ENCODE measurements at regions not wholly inside any gene's neighbourhood (a gene's known extent, or its start where the extent isn't known, plus 50 kb on each side); places are given as distances from the start of the nearest gene placed in this dataset.
A peak's percentile ranks its signal among the peaks of the same experiment; 100 is the strongest.
"Not testable (repeated sequence)": the region's sequence is repeated elsewhere in the genome, so short reads cannot be mapped to it uniquely, and the experiment has no call there.

DNA sequence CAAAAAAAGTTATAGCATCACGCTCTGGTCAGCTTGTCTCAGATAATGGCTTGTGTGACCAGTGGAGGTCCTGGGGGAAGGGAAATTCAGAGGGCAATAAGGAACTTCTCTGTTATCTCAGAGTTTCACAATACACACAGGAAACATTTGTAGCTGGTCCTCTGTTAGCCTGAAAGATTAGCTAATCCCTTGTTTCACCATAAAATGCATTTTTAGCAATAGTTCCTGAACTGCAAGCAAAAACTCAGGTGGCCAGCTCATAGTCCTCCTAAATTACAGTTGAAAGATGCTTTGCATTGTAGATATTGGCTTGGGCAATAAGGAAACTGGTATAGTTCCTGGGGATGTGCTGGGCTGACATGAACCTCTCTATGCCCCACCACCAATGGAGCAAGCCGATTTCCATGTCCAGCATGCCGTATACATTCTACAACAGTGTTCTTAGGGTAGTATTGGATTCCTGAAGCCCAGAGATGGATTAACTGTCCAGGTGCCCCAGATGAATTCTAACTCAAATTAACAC lies 141.5 kb upstream of the TBL1XR1 start:
- no peak for DNase-seq (ENCODE audit: low spot score)

DNA sequence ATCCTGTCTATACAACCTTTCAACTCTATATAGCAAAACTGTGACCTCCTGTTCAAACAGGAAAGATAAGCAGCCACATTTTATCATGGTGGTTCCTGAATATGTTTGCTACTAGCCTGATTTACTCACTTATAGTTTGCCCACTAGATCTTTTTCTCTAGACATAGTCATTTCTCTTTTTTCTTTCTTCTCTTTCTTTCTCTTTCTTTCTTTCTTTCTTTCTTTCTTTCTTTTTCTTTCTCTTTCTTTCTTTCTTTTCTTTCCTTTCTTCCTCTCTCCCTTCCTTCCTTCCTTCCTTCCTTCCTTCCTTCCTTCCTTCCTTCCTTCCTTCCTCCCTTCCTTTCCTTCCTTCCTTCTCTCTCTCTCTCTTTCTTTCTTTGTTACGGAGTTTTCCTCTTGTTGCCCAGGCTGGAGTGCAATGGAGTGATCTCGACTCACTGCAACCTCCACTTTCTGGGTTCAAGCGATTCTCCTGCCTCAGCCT lies 142.0 kb upstream of the TBL1XR1 start:
- DNase-seq (ENCODE audit: low spot score), result not testable (repeated sequence)

DNA sequence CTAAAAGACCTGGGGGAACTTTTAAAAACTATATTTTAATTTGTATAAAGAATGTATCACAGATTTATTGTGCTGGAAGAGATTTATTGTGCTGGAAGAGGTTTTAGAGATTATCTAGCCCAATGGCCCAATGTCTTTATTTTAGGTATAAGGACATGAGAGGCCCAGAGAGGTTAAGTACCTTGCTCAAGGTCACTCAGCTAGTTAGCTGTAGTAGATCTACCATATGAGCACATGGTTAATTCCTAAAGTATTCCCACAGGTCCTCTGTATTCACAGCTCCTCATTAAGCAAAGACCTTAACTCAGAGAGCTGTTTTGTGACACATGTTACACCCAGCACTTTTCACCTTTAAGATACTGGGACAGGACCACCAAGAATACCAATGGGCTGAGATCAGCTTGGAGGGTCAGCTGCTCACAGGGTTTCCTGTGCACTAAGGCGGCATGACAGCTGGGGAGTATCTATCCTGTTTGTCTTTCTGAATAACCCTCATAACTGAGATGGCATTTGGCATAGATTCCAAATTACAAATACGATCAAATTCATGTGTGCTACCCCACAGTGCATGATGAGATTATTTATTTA lies 143.1 kb upstream of the TBL1XR1 start:
- DNase-seq (ENCODE audit: low spot score), result no peak

DNA sequence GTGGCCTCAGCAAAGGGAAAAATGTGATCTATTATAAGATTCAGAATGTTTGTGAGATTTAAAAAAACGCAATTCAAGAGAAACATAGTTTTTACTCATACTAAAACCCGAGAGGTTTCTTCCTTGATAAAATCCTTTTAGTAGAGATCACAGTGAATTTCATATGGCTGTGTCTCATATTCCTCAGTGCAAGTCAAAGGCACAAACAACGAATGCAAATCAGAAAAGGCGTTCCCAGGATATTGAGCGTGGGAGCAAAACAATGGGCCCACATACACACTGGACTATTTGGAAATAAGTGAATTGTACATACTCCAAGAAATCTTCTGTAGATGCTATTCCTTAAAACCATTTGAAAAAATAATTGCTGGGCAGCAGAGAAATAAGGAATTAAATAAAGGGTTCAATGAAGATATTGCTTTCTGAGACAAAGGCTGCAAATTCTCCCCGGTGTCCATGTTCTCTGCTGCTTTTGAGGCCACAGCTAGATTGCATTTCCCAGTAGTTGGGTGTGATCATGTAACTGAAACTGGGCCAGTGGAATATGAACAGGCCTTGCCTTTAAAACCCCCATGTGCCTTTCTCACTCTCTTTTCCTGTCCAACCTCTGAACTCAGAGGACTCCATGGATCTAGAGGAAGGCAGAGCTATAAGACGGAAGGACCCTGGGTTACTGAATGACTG lies 144.6 kb upstream of the TBL1XR1 start:
- DNase-seq (ENCODE audit: low spot score), result no peak

DNA sequence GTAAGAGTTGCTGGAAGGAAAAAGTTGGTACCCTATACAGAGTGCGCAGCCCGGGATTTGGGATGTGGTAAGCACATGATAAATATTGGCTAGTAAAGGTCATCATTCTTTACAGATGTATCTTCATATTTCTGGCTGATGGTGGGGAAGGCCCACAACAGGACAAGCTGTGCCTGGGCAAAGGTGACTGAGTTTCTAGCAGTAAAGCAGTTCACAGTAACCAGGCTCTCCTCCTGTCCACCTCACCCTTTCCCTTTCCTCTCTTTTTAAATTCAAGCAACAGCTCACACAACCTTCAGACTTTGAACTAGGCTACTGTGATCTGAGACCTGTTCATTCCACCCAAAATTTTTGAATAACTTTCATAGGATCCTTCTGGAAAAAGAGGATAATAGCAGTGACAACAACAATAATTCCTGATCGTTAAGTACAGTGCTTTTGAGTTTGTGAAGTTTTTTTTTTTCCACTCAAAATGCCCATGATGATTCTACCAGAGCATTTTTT lies 145.9 kb upstream of the TBL1XR1 start:
- DNase-seq (ENCODE audit: low spot score), result no peak

DNA sequence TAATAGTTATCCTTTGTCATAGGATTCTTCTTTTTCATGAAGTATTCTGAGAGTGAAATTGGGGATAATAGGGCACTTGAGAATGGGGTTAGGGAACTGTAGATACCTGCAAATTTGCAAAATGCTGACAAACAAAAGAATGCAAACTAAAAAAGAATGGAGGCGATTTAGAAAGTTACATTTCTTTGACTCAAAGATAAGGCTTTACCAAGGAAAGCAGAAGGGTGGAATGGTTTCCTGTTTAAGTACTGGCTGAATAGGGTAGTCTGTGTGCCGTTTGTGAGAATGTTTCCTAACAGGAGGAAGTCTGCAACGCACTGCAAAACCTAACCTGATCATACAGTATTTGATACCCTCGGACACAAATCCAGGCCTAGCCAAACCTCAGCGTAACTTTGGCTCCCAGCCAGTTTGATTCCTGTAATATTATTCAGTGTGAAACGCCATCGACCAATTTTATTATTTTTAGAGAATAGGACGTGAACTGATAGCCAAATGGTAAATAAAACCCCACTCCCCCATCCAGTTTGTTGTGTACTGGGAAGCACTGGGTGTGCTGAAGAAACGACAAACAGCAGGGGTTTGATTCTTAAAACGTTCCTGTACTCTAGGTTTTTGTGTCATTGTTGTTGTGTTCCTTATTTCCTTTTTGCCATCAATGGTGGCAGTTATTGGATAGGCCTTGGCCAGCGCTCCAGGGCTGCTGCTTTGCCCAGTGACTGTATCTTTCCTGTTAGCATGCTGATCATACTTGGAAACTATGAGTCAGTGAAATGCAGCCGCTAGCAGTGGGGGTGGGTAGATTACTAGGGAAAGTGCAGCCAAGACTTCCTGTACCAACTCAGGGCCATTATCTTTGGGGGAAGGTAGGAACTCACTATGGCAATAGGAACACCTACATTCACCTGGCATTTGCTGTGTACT lies 148.0 kb upstream of the TBL1XR1 start:
- DNase-seq (ENCODE audit: low spot score), result peak; percentile 85

DNA sequence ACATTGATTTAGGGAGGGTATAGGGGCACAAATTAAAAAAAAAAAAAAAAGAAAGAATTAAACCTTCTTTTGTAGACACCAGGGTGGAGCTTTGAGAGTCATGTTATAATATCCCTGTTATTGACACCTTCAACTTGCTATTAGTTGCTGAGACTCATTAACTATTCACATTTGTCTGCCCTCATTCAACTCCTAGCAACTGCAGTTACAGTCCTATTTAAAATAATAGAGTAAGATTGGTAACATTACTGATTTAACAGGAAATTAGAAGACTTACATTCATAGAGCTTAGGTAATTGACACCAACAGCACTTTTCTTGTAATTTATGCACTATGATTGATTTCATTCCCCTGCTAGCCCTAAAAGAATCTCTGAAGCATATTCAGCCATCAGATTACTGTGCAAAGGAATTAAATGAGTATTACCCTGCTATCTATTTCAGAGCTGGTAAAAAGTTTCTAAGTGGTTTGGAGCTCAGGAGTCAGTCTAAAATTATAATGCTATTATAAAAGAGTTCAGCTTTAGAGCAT lies 148.8 kb upstream of the TBL1XR1 start:
- peak; percentile 20 for DNase-seq (ENCODE audit: low spot score)

DNA sequence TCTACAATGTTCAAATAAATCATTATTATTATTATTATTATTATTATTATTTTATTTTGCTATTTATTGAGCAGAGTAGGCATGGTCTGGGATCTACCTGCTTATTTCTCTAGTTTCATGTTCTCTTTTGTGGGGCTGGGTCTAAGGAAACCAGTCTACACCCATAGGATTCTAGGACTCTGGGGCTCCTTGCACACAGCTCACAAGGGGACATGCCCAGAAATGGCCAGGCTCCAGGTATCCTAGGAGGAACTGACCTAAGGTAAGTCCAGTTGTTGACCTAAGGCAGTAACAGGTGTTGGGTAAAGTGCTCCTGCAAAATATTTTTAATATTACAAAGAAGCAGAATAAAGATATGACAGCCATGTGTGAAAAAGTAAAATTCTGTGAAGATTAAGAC lies 149.6 kb upstream of the TBL1XR1 start:
- DNase-seq (ENCODE audit: low spot score), result no peak

DNA sequence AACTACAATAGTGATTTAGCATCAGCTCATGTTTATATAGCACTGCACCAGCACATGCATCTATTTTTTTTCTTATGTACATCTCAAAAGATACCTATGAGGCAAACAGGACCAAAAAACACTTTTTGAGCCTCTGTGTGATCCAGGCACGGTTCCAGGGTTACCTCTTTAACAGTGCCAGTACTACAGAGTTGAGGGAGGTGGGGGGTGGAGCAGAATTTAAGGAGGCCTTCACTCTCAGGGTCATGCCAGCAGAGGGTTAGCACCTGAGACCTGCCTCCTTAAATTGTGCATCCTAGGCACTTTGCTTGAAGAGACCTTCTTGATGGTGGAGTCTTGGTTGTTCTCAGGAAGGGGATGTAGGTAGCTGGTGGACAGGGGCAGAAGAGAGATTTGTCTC lies 150.3 kb upstream of the TBL1XR1 start:
- no peak for DNase-seq (ENCODE audit: low spot score)

DNA sequence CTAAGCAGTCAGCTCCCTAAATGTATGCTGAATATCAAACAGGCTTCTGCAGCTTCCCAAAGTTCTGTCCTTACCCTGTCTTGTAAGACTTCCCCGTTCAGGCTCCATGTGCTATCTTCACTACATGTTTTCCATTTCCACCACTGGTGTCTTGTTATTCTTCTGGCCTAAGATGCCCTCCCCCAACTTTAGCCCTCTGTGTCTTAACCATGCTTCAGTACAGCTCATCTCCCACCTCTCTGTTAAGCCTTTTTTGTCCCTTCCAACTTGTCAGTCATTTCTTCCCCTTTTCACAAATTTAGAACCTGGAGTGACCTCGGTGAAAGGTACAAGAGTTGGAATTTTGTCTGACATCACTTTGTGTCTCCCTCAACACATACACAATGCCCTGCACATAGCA lies 151.7 kb upstream of the TBL1XR1 start:
- no peak for DNase-seq (ENCODE audit: low spot score)

DNA sequence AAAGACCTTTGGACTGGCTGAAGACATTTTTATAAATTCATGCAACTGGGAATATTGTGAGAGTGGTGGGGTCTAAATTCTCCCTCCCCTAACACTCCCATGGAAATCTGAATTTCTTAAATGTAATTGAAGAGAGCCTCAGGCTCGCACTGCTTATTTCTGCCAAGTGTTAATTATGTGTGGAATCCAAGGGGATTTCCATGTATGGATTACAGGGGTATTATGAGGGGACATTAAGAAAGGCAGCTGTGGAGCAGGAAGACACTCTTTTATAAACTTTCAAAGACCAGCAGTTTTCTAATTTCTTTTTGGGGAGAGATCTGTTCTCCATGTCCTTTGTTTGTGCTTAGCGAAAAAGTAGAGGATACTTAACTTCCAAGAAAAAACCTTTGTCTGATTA lies 152.1 kb upstream of the TBL1XR1 start:
- DNase-seq (ENCODE audit: low spot score), result no peak

DNA sequence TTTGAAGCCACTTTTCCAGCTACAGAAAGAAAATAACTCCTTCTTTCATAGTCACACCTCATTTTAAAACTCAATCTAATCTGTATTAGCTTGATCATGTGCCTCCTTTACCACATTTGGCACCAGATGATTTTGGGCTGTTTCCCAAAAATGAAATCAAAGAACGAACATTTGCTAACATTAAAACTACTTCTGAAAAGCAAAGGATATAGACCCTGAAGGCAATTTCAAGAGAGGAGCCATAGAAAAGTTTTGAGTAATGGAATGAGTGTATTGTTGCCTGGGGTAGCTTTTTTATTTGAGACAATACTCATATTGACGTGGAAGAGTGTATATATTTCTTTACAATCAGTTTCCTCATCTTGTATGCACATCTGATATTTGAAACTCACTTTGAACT lies 152.8 kb upstream of the TBL1XR1 start:
- DNase-seq (ENCODE audit: low spot score), result no peak

DNA sequence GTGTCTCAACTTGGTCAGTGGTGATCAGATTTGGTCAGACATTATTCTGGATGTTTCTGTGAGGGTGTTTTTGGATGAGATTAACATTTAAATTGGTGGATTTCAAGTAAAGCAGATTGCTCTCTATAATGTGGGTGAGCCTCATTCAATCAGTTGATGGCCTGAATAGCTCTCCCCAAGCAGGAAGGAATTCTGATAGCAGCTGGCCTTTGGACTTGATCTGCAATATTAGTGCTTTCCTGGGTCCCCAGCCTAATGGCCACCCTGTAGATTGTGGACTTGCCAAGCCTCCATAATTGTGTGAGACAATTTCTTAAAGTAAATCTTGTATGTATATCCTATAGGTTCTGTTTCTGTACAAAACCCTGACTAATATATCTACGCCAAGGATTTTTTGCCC lies 153.9 kb upstream of the TBL1XR1 start:
- no peak for DNase-seq (ENCODE audit: low spot score)

DNA sequence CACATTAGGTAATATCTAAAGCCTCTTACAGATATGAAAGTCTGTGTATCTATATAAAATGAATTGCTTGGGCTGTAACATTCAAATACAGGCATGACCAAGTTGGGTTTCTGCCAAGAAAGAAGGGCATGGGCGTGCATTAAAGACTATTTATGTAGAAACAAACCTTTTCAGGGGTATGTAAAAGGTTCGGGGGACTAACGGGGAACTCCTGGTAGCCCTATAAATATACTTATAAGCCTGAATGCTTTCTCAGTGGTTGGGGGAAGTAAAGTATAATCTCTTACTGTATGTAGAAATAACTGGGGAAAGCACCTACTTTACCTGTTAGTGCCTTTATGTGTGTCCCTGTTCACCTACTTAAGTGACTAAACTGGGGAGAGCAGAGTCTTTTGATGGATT lies 154.5 kb upstream of the TBL1XR1 start:
- DNase-seq (ENCODE audit: low spot score), result no peak

DNA sequence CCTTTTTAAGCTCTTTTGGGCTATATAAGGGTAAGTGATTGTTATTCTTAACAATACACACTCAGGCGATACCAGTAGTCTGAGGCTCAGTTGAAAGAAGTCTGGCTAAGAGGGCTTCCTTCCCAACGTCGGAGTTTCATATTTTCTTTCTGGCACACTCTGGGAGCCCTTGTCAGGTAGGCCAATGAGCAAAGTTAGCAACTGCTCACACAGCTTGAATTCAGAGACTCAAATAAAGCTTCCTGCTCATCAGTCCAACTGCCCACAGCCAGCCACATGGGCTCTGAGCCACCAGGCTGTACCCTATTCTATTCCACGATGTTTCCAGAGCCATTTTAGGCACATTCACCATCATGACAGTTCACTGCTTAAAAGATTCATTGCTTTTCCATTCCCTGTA lies 155.1 kb upstream of the TBL1XR1 start:
- DNase-seq (ENCODE audit: low spot score), result no peak

DNA sequence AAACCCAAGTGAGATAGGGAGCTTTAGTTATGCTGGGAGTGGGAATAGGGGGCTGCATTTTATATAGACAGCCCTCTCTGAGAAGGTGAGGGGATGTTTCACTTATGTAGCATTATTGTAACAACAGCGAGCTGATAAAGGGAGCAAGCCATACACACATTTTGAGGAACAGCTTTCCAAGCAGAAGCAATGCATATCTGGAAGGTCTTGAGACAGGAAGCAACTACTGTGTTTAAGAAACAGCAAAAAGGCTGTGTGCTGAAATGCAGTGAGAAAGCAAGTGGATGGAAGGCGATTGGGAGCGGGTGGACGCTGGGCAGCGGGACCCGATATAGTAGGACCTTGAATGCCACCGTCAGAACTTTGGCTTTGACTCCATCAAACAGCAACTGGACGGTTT lies 155.9 kb upstream of the TBL1XR1 start:
- DNase-seq (ENCODE audit: low spot score), result no peak

DNA sequence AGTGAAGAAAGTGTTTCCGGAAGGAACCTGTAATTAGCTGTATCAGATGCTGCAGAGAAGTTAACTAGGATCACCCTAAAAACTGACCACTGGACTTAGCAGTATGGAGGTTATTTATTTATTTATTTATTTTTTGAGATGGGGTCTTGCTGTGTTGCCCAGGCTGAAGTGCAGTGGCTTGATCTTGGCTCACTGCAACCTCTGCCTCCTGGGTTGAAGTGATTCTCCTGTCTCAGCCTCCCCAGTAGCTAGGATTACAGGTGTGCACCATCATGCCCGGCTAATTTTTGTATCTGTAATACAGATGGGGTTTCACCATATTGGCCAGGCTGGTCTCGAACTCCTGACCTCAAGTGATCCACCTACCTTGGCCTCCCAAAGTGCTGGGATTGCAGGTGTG lies 156.6 kb upstream of the TBL1XR1 start:
- DNase-seq (ENCODE audit: low spot score), result not testable (repeated sequence)

DNA sequence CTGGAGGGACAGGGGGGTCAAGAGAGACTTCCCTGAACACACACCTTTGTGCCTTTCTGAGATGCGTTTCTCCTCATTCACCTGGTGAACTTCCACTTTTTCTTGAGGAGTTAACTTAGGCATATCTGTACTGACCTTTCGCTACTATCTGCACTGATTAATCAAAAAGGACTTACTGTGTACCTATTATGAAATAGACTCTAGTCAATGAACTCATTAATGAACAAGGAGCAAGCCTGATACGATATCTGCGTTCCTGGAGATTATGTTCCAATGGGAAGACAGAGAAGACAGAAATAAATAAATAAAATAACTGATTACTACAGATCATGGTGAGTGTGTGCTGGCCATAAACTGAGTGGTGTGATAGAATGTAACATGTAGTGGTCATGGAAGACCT lies 157.2 kb upstream of the TBL1XR1 start:
- DNase-seq (ENCODE audit: low spot score), result no peak

DNA sequence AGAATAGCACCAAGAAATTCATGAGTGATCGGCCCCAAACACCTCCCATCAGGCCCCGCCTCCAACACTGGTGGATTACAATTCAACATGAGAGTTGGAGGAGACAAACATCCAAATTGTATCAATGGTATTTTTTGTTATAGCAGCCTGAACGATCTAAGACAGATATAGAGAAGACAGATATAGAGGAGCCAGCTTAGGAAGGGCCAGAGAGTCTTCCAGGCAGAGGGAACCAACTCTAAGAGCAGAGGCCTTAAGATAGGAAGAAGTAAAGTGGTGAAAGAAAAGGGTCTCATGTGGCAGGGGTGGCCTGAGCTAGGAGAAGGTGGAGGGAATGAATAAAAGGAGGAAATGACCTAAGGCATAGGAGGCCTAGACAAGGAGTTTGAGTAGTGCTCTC lies 158.8 kb upstream of the TBL1XR1 start:
- no peak for DNase-seq (ENCODE audit: low spot score)

DNA sequence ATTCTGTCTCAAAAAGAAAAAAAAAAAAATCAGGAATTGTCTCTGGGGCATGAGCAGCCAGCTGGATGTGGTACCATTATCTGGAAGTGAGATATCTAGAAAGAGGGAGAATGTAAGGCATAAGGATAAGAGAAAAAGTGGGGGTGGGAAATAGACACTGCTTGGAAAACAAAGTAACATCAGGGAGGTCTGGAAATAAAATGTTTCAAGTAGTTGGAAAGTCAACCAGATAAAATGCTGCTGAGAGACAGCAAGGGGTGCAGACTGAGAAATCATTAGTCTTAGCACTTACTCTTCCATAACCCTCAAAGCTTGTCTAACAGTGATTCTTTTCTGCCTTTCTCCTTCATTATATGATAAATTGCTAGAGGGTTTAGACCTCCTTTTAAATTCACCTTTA lies 159.7 kb upstream of the TBL1XR1 start:
- no peak for DNase-seq (ENCODE audit: low spot score)

DNA sequence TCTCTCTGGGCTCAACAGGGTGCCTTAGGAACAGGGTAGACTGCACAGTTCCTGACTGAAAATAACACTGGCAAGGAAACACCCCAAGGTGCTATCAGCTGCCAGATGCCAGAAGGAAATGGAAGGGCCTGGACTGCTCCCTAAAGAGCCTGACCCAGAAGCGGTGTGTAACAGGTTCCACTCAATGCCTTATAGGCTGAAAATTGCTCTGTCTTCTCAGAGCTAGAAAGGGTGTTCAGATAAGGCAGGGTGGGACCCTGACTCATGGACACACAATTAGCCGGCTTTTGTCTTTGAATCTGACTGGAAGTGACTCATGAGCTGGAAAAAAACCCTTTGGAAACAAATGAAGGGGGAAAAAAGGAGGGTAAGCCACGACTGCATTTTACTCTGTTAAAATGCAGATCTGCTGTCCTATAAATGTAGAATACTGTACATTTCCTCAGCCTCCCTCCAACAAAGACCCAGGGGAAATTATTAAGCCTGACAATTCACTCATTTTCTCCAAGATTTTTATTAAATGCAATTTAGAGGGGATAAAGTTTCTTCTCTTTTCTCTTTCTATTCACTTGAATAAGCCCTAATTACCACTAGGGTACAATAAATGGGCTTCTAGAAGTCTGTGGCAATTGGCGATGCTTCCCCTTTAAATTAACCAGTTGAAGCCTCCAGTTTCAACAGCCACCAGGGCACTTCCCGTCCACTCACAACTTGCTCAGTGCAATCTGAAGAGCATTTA lies 160.2 kb upstream of the TBL1XR1 start:
- peak; percentile 18 for DNase-seq (ENCODE audit: low spot score)

Measured in CD4-positive, alpha-beta T cell treated with Interleukin-2 at 100 ng/mL for 4 hours (primary cell).